Nephron progenitor cell (in vitro differentiated cells): ENCODE measurements at regions not wholly inside any gene's neighbourhood (a gene's known extent, or its start where the extent isn't known, plus 50 kb on each side); places are given as distances from the start of the nearest gene placed in this dataset.

ENCODE experiments used
- DNase-seq: peaks from one replicate; pipeline ENCODE4 v3.0.0; 2021
- H3K27ac Mint-ChIP-seq: 2 replicates; pipeline ENCODE4 v1.8.0; 2021; ENCODE audit warnings: mild to moderate bottlenecking, moderate library complexity, mixed read lengths
- H3K27me3 Mint-ChIP-seq: 2 replicates; pipeline ENCODE4 v1.8.0; 2021; ENCODE audit warnings: mild to moderate bottlenecking, low read depth, mixed read lengths; ENCODE audit not compliant: poor library complexity
- H3K36me3 Mint-ChIP-seq: 2 replicates; pipeline ENCODE4 v1.8.0; 2021; ENCODE audit warnings: low read depth, mixed read lengths
- H3K4me1 Mint-ChIP-seq: 2 replicates; pipeline ENCODE4 v1.8.0; 2021; ENCODE audit warnings: mixed read lengths
- H3K4me3 Mint-ChIP-seq: 2 replicates; pipeline ENCODE4 v1.8.0; 2021; ENCODE audit warnings: mild to moderate bottlenecking, moderate library complexity, mixed read lengths
- H3K9me3 Mint-ChIP-seq: 2 replicates; pipeline ENCODE4 v1.8.0; 2021; ENCODE audit warnings: mild to moderate bottlenecking, moderate library complexity, mixed read lengths
- TF ChIP-seq, protein P1 (sequence below): fragments of 200-600 bp; sonication (generic); IDR thresholded peaks from 2 replicates; pipeline ENCODE4 v1.5.0; 2021; ENCODE audit warnings: antibody characterized with exemption

DNA sequence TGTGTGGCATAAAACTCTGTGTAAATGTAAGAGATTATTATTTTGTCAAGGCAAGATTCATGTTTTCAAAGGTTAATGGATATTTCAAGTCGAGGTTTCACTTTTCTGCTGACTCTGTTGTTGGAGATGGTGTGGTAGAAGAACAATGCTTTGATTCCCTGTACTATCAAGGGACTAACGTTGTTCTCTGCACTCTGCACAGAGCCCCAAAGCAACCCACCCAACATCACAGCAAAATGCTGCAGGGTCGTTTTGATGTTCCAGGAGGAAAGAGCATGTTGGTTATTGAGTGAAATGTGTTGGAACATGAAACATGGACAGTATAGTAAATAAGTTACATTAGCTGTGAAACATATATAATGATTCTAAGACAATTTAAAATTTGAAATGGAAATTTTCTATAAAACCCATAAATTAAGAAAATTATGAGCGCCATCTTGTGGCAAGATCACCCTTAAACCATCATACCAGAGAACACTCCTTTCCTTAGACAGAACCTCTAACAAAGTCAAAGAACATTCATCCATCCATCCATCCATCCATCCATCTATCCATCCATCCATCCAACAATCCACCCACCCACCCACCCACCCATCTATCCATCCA, 164.4 kb upstream of the ZBED5 start:
- H3K4me1 Mint-ChIP-seq, result no peaks in the 10 kb centered on the region
- H3K4me3 Mint-ChIP-seq, result no peak overlapping the region
- no peaks in the 10 kb centered on the region for H3K36me3 Mint-ChIP-seq
- TF ChIP-seq, protein P1, sequence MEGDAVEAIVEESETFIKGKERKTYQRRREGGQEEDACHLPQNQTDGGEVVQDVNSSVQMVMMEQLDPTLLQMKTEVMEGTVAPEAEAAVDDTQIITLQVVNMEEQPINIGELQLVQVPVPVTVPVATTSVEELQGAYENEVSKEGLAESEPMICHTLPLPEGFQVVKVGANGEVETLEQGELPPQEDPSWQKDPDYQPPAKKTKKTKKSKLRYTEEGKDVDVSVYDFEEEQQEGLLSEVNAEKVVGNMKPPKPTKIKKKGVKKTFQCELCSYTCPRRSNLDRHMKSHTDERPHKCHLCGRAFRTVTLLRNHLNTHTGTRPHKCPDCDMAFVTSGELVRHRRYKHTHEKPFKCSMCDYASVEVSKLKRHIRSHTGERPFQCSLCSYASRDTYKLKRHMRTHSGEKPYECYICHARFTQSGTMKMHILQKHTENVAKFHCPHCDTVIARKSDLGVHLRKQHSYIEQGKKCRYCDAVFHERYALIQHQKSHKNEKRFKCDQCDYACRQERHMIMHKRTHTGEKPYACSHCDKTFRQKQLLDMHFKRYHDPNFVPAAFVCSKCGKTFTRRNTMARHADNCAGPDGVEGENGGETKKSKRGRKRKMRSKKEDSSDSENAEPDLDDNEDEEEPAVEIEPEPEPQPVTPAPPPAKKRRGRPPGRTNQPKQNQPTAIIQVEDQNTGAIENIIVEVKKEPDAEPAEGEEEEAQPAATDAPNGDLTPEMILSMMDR, result peak; percentile 24
- H3K27me3 Mint-ChIP-seq, result peaks cover 10% of the 10 kb centered on the region
- no peaks in the 10 kb centered on the region for H3K9me3 Mint-ChIP-seq
- H3K27ac Mint-ChIP-seq, result no peak overlapping the region
- DNase-seq, result no peak

DNA sequence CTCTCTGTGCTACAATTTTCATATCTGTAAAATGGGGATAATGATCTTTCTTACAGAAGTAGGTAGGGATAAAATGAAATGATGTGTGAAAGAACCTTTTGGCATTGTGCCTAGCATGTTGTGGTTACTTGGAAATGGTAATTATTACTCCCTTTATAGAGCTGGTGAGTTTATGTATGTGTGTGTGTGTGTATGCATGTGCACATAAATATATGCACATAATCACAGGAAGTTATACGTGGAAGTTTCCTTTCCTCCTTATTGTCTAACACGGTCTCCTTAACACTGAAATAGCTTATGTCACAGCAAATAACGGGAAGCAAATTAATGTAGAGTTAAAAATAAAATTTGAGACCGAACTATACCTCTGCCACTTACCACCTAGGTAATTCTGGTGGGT, 163.7 kb upstream of the ZBED5 start:
- TF ChIP-seq, protein P1, result no peak
- Mint-ChIP-seq H3K27me3 (peaks cover 10% of the 10 kb centered on the region), H3K27ac (no peak overlapping the region), H3K4me3 (no peak overlapping the region), H3K36me3 (no peaks in the 10 kb centered on the region), H3K9me3 (no peaks in the 10 kb centered on the region), H3K4me1 (no peaks in the 10 kb centered on the region)
- no peak for DNase-seq

DNA sequence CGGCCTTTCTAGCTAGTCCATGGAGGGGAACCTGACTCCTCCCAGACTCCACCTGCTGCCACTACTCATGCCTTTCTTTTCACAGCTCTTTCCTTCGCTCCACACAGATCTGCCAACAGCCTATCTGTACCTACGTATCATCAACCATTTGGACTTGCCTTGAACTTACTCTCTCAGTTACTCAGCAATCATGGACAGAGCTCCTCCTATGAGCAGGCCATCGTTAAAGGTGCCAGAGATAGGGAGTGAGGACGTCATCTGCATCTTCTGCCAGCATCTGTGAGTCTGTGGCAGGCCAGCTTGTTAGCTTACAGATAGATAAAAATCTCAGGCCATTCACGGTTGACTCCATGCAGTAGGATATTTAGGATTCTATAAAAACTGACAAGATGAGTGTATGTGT, 162.9 kb upstream of the ZBED5 start:
- Mint-ChIP-seq H3K27ac (no peak overlapping the region), H3K36me3 (no peaks in the 10 kb centered on the region), H3K9me3 (no peaks in the 10 kb centered on the region), H3K4me3 (no peak overlapping the region), H3K27me3 (peaks cover 10% of the 10 kb centered on the region), H3K4me1 (no peaks in the 10 kb centered on the region)
- TF ChIP-seq, protein P1, result no peak
- no peak for DNase-seq

DNA sequence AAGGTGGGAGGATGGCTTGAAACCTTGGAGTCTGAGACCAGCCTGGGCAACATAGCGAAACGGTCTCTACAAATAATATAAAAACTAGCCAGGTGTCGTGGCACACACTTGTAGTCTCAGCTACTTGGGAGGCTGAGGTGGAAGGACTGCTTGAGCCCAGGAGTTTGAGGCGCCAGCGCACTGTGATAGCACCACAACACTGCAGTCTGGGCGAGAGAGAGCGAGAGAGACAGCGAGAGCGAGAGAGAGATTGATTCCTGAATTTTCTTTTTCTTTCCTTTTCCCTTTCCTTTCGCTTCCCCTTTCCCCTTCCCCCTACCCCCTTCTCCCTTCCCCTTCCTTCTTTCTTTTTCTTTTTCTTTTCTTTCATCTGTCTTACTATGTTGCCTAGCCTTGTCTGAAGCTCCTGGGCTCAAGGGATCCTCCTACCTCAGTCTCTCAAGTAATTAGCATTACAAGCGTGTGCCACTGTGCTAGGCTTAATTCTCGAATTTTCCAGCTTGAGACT, 162.4 kb upstream of the ZBED5 start:
- no peaks in the 10 kb centered on the region for H3K4me1 Mint-ChIP-seq
- H3K9me3 Mint-ChIP-seq, result no peaks in the 10 kb centered on the region
- H3K36me3 Mint-ChIP-seq, result no peaks in the 10 kb centered on the region
- TF ChIP-seq, protein P1, result no peak
- no peak for DNase-seq
- no peak overlapping the region for H3K27ac Mint-ChIP-seq
- H3K4me3 Mint-ChIP-seq, result no peak overlapping the region
- peaks cover 14% of the 10 kb centered on the region for H3K27me3 Mint-ChIP-seq

DNA sequence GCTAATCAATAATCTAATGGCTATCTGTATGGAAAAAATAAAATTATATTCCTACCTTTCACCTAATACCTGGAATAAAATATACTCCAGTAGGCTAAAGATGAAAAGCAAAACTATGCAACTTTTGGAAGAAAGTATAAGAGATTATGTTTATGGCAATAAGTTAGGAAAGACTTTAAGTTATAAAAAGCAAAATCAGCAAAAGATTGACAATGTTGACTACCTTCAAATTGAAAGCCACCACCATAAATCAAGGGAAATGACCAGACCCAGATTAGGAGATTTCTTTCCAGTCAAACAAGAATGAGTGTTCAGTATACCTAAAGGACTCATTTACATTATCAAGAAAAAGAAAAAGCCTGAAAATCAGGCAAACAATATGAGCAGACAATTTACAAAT, 159.1 kb upstream of the ZBED5 start:
- Mint-ChIP-seq H3K27me3 (peaks cover 8% of the 10 kb centered on the region), H3K4me1 (no peaks in the 10 kb centered on the region), H3K4me3 (no peak overlapping the region), H3K36me3 (no peaks in the 10 kb centered on the region), H3K9me3 (peaks cover 4% of the 10 kb centered on the region), H3K27ac (no peak overlapping the region)
- no peak for DNase-seq
- TF ChIP-seq, protein P1, result no peak

DNA sequence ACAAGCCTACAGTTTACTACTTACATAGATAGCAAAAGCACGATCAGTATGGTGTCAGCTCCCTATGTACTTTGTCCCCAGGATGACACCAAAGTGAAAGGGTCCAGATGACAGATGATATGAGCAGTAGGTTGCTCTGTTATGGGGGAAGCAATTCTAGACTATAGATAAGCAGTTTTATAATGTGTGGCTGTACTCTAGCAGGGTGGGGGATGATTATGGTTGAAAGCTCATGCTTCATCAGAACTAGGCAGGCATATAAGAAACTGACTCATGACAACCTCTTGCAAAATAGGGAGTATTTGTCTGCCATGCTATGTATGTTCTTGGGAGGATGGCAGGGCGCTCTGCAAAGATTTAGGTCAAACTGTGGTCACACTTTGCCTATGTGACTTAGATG, 158.2 kb upstream of the ZBED5 start:
- DNase-seq, result no peak
- TF ChIP-seq, protein P1, result no peak
- peaks cover 4% of the 10 kb centered on the region for H3K9me3 Mint-ChIP-seq
- no peak overlapping the region for H3K4me3 Mint-ChIP-seq
- H3K36me3 Mint-ChIP-seq, result no peaks in the 10 kb centered on the region
- peaks cover 13% of the 10 kb centered on the region for H3K27me3 Mint-ChIP-seq
- H3K4me1 Mint-ChIP-seq, result peaks cover 3% of the 10 kb centered on the region
- H3K27ac Mint-ChIP-seq, result no peak overlapping the region
